HEK293 (cell line): ENCODE measurements at regions not wholly inside any gene's neighbourhood (a gene's known extent, or its start where the extent isn't known, plus 50 kb on each side); places are given as distances from the start of the nearest gene placed in this dataset.

Source experiments
- FEZF1 ChIP-seq: fragments of 450-650 bp; formaldehyde crosslinking; IDR thresholded peaks from 2 replicates; pipeline ENCODE4 v1.5.1; 2016; ENCODE audit warnings: missing biosample characterization, missing genetic modification characterization
- KLF8 ChIP-seq: fragments of 450-650 bp; formaldehyde crosslinking; IDR thresholded peaks from 2 replicates; pipeline ENCODE4 v1.5.1; 2016; ENCODE audit warnings: missing biosample characterization, missing genetic modification characterization
- PRDM10 ChIP-seq: fragments of 450-650 bp; formaldehyde crosslinking; IDR thresholded peaks from 2 replicates; pipeline ENCODE4 v1.5.1; 2016; ENCODE audit warnings: missing biosample characterization, missing genetic modification characterization
- ZIC2 ChIP-seq: fragments of 450-650 bp; formaldehyde crosslinking; IDR thresholded peaks from 2 replicates; pipeline ENCODE4 v1.5.1; 2016; ENCODE audit warnings: missing biosample characterization, missing genetic modification characterization
- ZNF211 ChIP-seq: fragments of 450-650 bp; formaldehyde crosslinking; IDR thresholded peaks from 2 replicates; pipeline ENCODE4 v1.5.1; 2016; ENCODE audit warnings: low read depth, missing biosample characterization, missing genetic modification characterization
- ZNF266 ChIP-seq: fragments of 450-650 bp; formaldehyde crosslinking; IDR thresholded peaks from 2 replicates; pipeline ENCODE4 v1.5.1; 2016; ENCODE audit warnings: missing biosample characterization, missing genetic modification characterization, low read depth
- ZNF335 ChIP-seq: fragments of 450-650 bp; formaldehyde crosslinking; conservative IDR thresholded peaks from 2 replicates; pipeline ENCODE4 v1.5.1; 2016; ENCODE audit warnings: missing biosample characterization, missing genetic modification characterization
- ZNF521 ChIP-seq: fragments of 450-650 bp; formaldehyde crosslinking; IDR thresholded peaks from 2 replicates; pipeline ENCODE4 v1.5.1; 2017; ENCODE audit warnings: missing biosample characterization, mild to moderate bottlenecking, missing genetic modification characterization
- ZNF544 ChIP-seq: fragments of 450-650 bp; formaldehyde crosslinking; IDR thresholded peaks from 2 replicates; pipeline ENCODE4 v1.5.0; 2017; ENCODE audit warnings: missing biosample characterization, missing genetic modification characterization
- TF ChIP-seq, protein P1 (sequence below): fragments of 450-650 bp; formaldehyde crosslinking; IDR thresholded peaks from 2 replicates; pipeline ENCODE4 v1.5.1; 2016; ENCODE audit warnings: missing biosample characterization, missing genetic modification characterization
- TF ChIP-seq, protein P2 (sequence below): fragments of 450-650 bp; formaldehyde crosslinking; IDR thresholded peaks from 2 replicates; pipeline ENCODE4 v1.5.1; 2016; ENCODE audit warnings: missing biosample characterization, missing genetic modification characterization
- TF ChIP-seq, protein P3 (sequence below): fragments of 450-650 bp; formaldehyde crosslinking; IDR thresholded peaks from 2 replicates; pipeline ENCODE4 v1.5.1; 2016; ENCODE audit warnings: missing biosample characterization, missing genetic modification characterization
- TF ChIP-seq, protein P4 (sequence below): fragments of 450-650 bp; formaldehyde crosslinking; conservative IDR thresholded peaks from 2 replicates; pipeline ENCODE4 v1.5.1; 2016; ENCODE audit warnings: low read depth, missing biosample characterization, missing genetic modification characterization
- TF ChIP-seq, protein P5 (sequence below): fragments of 450-650 bp; formaldehyde crosslinking; IDR thresholded peaks from 2 replicates; pipeline ENCODE4 v1.5.1; 2016; ENCODE audit warnings: missing biosample characterization, missing genetic modification characterization

- TF ChIP-seq PRDM10 (tag by site-specific recombination), result peak; percentile 71
- TF ChIP-seq ZNF521 (tag by site-specific recombination), result no peak
- TF ChIP-seq, protein P1, sequence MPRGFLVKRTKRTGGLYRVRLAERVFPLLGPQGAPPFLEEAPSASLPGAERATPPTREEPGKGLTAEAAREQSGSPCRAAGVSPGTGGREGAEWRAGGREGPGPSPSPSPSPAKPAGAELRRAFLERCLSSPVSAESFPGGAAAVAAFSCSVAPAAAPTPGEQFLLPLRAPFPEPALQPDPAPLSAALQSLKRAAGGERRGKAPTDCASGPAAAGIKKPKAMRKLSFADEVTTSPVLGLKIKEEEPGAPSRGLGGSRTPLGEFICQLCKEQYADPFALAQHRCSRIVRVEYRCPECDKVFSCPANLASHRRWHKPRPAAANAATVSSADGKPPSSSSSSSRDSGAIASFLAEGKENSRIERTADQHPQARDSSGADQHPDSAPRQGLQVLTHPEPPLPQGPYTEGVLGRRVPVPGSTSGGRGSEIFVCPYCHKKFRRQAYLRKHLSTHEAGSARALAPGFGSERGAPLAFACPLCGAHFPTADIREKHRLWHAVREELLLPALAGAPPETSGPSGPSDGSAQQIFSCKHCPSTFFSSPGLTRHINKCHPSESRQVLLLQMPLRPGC (tag by site-specific recombination), result peak; percentile 83; the same call in 1 of the 2 replicates
- TF ChIP-seq FEZF1, result peak; percentile 29; the same call in 1 of the 2 replicates
- TF ChIP-seq, protein P2, sequence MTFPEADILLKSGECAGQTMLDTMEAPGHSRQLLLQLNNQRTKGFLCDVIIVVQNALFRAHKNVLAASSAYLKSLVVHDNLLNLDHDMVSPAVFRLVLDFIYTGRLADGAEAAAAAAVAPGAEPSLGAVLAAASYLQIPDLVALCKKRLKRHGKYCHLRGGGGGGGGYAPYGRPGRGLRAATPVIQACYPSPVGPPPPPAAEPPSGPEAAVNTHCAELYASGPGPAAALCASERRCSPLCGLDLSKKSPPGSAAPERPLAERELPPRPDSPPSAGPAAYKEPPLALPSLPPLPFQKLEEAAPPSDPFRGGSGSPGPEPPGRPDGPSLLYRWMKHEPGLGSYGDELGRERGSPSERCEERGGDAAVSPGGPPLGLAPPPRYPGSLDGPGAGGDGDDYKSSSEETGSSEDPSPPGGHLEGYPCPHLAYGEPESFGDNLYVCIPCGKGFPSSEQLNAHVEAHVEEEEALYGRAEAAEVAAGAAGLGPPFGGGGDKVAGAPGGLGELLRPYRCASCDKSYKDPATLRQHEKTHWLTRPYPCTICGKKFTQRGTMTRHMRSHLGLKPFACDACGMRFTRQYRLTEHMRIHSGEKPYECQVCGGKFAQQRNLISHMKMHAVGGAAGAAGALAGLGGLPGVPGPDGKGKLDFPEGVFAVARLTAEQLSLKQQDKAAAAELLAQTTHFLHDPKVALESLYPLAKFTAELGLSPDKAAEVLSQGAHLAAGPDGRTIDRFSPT (tag by site-specific recombination), result peak; percentile 88
- 0 out of 2 replicates have a peak, but pooled peaks have one; percentile 18 for TF ChIP-seq ZNF335 (tag by site-specific recombination)
- TF ChIP-seq, protein P3, sequence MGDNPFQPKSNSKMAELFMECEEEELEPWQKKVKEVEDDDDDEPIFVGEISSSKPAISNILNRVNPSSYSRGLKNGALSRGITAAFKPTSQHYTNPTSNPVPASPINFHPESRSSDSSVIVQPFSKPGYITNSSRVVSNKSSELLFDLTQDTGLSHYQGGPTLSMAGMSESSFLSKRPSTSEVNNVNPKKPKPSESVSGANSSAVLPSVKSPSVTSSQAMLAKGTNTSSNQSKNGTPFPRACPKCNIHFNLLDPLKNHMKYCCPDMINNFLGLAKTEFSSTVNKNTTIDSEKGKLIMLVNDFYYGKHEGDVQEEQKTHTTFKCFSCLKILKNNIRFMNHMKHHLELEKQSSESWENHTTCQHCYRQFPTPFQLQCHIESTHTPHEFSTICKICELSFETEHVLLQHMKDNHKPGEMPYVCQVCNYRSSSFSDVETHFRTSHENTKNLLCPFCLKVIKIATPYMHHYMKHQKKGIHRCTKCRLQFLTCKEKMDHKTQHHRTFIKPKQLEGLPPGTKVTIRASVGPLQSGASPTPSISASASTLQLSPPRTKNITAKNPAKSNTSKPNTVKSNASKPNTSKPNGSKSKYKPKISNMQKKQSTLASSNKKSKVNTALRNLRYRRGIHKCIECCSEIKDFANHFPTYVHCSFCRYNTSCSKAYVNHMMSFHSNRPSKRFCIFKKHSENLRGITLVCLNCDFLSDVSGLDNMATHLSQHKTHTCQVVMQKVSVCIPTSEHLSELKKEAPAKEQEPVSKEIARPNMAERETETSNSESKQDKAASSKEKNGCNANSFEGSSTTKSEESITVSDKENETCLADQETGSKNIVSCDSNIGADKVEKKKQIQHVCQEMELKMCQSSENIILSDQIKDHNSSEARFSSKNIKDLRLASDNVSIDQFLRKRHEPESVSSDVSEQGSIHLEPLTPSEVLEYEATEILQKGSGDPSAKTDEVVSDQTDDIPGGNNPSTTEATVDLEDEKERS (tag by site-specific recombination), result no peak
- TF ChIP-seq ZIC2 (tag by site-specific recombination), result peak; percentile 30
- TF ChIP-seq, protein P4, sequence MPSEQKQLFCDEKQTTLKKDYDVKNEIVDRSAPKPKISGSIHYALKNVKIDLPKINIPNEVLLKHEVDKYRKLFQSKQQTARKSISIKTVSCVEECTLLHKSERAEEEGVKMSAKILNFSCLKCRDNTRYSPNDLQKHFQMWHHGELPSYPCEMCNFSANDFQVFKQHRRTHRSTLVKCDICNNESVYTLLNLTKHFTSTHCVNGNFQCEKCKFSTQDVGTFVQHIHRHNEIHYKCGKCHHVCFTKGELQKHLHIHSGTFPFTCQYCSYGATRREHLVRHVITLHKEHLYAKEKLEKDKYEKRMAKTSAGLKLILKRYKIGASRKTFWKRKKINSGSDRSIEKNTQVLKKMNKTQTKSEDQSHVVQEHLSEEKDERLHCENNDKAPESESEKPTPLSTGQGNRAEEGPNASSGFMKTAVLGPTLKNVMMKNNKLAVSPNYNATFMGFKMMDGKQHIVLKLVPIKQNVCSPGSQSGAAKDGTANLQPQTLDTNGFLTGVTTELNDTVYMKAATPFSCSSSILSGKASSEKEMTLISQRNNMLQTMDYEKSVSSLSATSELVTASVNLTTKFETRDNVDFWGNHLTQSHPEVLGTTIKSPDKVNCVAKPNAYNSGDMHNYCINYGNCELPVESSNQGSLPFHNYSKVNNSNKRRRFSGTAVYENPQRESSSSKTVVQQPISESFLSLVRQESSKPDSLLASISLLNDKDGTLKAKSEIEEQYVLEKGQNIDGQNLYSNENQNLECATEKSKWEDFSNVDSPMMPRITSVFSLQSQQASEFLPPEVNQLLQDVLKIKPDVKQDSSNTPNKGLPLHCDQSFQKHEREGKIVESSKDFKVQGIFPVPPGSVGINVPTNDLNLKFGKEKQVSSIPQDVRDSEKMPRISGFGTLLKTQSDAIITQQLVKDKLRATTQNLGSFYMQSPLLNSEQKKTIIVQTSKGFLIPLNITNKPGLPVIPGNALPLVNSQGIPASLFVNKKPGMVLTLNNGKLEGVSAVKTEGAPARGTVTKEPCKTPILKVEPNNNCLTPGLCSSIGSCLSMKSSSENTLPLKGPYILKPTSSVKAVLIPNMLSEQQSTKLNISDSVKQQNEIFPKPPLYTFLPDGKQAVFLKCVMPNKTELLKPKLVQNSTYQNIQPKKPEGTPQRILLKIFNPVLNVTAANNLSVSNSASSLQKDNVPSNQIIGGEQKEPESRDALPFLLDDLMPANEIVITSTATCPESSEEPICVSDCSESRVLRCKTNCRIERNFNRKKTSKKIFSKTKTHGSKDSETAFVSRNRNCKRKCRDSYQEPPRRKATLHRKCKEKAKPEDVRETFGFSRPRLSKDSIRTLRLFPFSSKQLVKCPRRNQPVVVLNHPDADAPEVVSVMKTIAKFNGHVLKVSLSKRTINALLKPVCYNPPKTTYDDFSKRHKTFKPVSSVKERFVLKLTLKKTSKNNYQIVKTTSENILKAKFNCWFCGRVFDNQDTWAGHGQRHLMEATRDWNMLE, result no peak
- TF ChIP-seq ZNF544 (tag by site-specific recombination), result no peak
- TF ChIP-seq, protein P5, sequence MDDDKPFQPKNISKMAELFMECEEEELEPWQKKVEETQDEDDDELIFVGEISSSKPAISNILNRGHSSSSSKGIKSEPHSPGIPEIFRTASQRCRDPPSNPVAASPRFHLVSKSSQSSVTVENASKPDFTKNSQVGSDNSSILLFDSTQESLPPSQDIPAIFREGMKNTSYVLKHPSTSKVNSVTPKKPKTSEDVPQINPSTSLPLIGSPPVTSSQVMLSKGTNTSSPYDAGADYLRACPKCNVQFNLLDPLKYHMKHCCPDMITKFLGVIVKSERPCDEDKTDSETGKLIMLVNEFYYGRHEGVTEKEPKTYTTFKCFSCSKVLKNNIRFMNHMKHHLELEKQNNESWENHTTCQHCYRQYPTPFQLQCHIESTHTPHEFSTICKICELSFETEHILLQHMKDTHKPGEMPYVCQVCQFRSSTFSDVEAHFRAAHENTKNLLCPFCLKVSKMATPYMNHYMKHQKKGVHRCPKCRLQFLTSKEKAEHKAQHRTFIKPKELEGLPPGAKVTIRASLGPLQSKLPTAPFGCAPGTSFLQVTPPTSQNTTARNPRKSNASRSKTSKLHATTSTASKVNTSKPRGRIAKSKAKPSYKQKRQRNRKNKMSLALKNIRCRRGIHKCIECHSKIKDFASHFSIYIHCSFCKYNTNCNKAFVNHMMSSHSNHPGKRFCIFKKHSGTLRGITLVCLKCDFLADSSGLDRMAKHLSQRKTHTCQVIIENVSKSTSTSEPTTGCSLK (tag by site-specific recombination), result no peak
- no peak for TF ChIP-seq KLF8 (tag by site-specific recombination)
- TF ChIP-seq ZNF266 (tag by site-specific recombination), result no peak
- TF ChIP-seq ZNF211 (tag by site-specific recombination), result no peak
Measured at GRCh38 chr20:4573564-4574355, 112.5 kb upstream of the PRNP start (continued).
